ENCODE measurements at regions not wholly inside any gene's neighbourhood (a gene's known extent, or its start where the extent isn't known, plus 50 kb on each side); places are given as distances from the start of the nearest gene placed in this dataset.
"Not testable (repeated sequence)": the region's sequence is repeated elsewhere in the genome, so short reads cannot be mapped to it uniquely, and the experiment has no call there.

DNA sequence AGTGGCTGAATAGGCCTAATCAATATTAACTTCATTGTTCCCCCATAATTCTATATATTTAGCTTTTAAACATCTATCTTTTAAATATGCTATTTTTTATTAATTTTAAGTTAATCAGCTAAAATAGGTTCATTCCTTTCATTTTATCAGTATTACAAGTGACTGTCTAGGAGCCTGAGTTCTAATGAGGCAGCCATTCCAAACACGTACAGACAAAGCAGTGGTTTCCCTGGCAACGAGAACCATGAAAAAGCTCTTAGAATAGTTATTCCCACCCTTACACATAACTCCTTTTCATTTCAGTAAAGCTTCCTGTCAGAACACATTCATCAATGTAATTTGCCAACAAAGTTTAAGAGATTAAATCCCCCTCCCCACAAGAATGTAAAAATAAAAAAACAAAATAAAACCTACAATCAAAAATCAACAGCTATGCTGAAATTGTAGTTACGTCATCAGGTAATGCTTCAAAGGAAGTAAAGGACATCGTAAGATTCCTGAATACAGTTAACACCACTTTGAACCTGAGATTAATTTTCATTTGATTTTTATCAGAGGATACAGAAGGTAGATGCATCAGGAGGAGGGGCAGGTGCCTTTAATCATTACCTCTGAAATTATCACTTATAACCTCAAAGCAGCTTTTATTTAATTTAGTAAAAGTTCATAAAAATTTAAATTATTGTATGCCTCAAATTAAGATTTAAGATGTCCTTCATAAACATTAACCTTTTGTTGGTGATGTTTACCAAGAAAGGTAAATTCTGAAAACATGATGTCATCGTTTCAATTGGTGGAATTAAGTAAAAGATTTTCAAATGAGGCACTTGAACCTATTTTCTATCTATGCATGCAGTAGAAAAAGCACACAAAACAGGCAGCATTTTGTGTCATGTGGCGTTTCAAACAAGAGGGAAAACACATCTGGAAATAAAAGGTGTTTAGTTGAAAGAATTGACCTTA lies 967.2 kb upstream of the FOXG1 start:
- TF ChIP-seq, protein P1, sequence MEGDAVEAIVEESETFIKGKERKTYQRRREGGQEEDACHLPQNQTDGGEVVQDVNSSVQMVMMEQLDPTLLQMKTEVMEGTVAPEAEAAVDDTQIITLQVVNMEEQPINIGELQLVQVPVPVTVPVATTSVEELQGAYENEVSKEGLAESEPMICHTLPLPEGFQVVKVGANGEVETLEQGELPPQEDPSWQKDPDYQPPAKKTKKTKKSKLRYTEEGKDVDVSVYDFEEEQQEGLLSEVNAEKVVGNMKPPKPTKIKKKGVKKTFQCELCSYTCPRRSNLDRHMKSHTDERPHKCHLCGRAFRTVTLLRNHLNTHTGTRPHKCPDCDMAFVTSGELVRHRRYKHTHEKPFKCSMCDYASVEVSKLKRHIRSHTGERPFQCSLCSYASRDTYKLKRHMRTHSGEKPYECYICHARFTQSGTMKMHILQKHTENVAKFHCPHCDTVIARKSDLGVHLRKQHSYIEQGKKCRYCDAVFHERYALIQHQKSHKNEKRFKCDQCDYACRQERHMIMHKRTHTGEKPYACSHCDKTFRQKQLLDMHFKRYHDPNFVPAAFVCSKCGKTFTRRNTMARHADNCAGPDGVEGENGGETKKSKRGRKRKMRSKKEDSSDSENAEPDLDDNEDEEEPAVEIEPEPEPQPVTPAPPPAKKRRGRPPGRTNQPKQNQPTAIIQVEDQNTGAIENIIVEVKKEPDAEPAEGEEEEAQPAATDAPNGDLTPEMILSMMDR (IDR thresholded peaks at IDR 0.05; ENCODE audit: insufficient read depth, low read length, poor library complexity, severe bottlenecking) = not testable (repeated sequence)
- TF ChIP-seq EZH2phosphoT487 (conservative IDR thresholded peaks at IDR 0.05; ENCODE audit: low read length) = not testable (repeated sequence)

Measured in SU-DHL-6 (cell line).